PC-9 (cell line): ENCODE measurements at regions not wholly inside any gene's neighbourhood (a gene's known extent, or its start where the extent isn't known, plus 50 kb on each side); places are given as distances from the start of the nearest gene placed in this dataset.

ENCODE experiments used
- BruUV-seq: library from RNA; stranded (reverse); fragments of 400-500 nt; replicated peaks from 2 replicates; lab custom pipeline; 2021; lab: Mats Ljungman, UMichigan
- CTCF ChIA-PET: fragments of 300-600 bp; sonication (Branson Sonifier 250); formaldehyde crosslinking; loops from one replicate; lab custom pipeline; 2022; ENCODE audit warnings: antibody characterized with exemption; lab: Charles Lee
- POLR2A ChIA-PET: fragments of 300-600 bp; sonication (Branson Sonifier 250); formaldehyde crosslinking; loops from one replicate; lab custom pipeline; 2022; ENCODE audit warnings: antibody characterized with exemption; ENCODE audit not compliant: unreplicated experiment; lab: Charles Lee
- DNase-seq, 2 experiments: peaks; one replicate each; pipeline versions ENCODE4 v3.0.0 to v3.0.0-alpha.2; 2015 to 2022; ENCODE audit warnings: mixed read lengths in 1 of 2
- H2AFZ ChIP-seq: fragments of 200-600 bp; sonication (generic); 2 replicates; pipeline ENCODE4 v1.8.1; 2017; ENCODE audit warnings: antibody characterized with exemption
- H3F3A ChIP-seq: fragments of 200-600 bp; sonication (generic); 2 replicates; pipeline ENCODE4 v1.8.1; 2017; ENCODE audit warnings: antibody characterized with exemption, mild to moderate bottlenecking, low read depth; ENCODE audit not compliant: insufficient read depth
- H3K27ac ChIP-seq: fragments of 200-600 bp; sonication (generic); 2 replicates; pipeline ENCODE4 v1.6.1; 2016; ENCODE audit warnings: mixed run types
- H3K27me3 ChIP-seq: fragments of 200-600 bp; sonication (generic); 2 replicates; pipeline ENCODE4 v1.6.1; 2016; ENCODE audit warnings: low read depth, mixed run types; ENCODE audit not compliant: insufficient read depth
- H3K36me3 ChIP-seq: fragments of 200-600 bp; sonication (generic); 2 replicates; pipeline ENCODE4 v1.6.1; 2016; ENCODE audit warnings: low read depth, mixed run types
- H3K4me1 ChIP-seq: fragments of 200-600 bp; sonication (generic); replicated peaks from 2 replicates; pipeline ENCODE4 v1.6.1; 2016; ENCODE audit warnings: mixed run types; ENCODE audit not compliant: insufficient read depth
- H3K4me2 ChIP-seq: fragments of 200-600 bp; sonication (generic); 2 replicates; pipeline ENCODE4 v1.6.1; 2017; ENCODE audit warnings: mixed run types
- H3K4me3 ChIP-seq: fragments of 200-600 bp; sonication (generic); 2 replicates; pipeline ENCODE4 v1.6.1; 2016; ENCODE audit warnings: mixed run types
- H3K79me2 ChIP-seq: fragments of 200-600 bp; sonication (generic); 2 replicates; pipeline ENCODE4 v1.6.1; 2017; ENCODE audit warnings: low read depth, mixed run types
- H3K9me2 ChIP-seq: fragments of 200-600 bp; sonication (generic); 2 replicates; pipeline ENCODE4 v1.8.1; 2017; ENCODE audit warnings: mild to moderate bottlenecking; ENCODE audit not compliant: insufficient read depth
- H3K9me3 ChIP-seq: fragments of 200-600 bp; sonication (generic); 2 replicates; pipeline ENCODE4 v1.8.1; 2016; ENCODE audit warnings: low read depth; ENCODE audit not compliant: insufficient read depth
- H4K20me1 ChIP-seq: fragments of 200-600 bp; sonication (generic); 2 replicates; pipeline ENCODE4 v1.8.1; 2017; ENCODE audit not compliant: insufficient read depth
- EZH2 ChIP-seq: fragments of 200-600 bp; sonication (generic); IDR thresholded peaks from 2 replicates; pipeline ENCODE4 v1.8.0; 2017; ENCODE audit warnings: antibody characterized with exemption, low read depth
- intact Hi-C: fragments of 100-400 bp; cut with micrococcal nuclease; formaldehyde crosslinking; loops from one replicate; pipeline ENCODE4 v1.10.0; 2022; ENCODE audit not compliant: unreplicated experiment
- TF ChIP-seq, protein P1 (sequence below): fragments of 200-600 bp; sonication (generic); conservative IDR thresholded peaks from 2 replicates; pipeline ENCODE4 v1.6.1; 2017; ENCODE audit warnings: mixed run types, antibody characterized with exemption, mild to moderate bottlenecking, moderate library complexity

DNA sequence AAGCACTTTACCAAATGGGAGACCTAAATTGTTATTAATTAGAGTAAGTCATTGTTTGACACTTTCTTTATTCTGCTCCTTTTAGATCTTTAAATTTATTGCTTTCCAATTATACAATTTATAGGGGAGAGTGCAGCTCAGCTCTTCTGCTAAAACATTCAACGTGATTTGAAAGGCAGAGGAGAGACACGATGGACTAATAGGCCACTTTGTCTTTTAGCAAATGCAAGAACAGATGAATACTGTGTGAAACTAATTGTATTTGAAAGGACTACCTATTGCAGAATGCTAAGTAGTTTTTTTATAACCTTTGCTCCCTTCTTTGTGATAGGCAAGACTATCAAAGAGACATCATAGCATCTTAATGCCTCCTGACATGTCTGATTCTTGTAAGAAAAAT lies 320.4 kb upstream of the KLF3 start:
- Histone ChIP-seq H3K27me3 (no peaks in the 10 kb centered on the region), H3K9me3 (peaks cover 22% of the 10 kb centered on the region), H3K4me3 (no peak overlapping the region), H3K4me1 (no peaks in the 10 kb centered on the region; the same call in 1 of the 2 replicates), H4K20me1 (no peaks in the 10 kb centered on the region), H3K4me2 (no peak overlapping the region), H3K9me2 (no peaks in the 10 kb centered on the region), H3K79me2 (no peaks in the 10 kb centered on the region), H2AFZ (no peak overlapping the region), H3F3A (no peaks in the 10 kb centered on the region), H3K36me3 (no peaks in the 10 kb centered on the region), H3K27ac (no peak overlapping the region)
- POLR2A ChIA-PET, result no interaction called here
- peak in 1 of 2 experiments; percentile 16 for DNase-seq
- TF ChIP-seq EZH2, result no peak
- TF ChIP-seq, protein P1, sequence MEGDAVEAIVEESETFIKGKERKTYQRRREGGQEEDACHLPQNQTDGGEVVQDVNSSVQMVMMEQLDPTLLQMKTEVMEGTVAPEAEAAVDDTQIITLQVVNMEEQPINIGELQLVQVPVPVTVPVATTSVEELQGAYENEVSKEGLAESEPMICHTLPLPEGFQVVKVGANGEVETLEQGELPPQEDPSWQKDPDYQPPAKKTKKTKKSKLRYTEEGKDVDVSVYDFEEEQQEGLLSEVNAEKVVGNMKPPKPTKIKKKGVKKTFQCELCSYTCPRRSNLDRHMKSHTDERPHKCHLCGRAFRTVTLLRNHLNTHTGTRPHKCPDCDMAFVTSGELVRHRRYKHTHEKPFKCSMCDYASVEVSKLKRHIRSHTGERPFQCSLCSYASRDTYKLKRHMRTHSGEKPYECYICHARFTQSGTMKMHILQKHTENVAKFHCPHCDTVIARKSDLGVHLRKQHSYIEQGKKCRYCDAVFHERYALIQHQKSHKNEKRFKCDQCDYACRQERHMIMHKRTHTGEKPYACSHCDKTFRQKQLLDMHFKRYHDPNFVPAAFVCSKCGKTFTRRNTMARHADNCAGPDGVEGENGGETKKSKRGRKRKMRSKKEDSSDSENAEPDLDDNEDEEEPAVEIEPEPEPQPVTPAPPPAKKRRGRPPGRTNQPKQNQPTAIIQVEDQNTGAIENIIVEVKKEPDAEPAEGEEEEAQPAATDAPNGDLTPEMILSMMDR, result no peak
- intact Hi-C loops, result no loop called here
- BruUV-seq, result no TSS peak
- CTCF ChIA-PET, result no interaction called here

DNA sequence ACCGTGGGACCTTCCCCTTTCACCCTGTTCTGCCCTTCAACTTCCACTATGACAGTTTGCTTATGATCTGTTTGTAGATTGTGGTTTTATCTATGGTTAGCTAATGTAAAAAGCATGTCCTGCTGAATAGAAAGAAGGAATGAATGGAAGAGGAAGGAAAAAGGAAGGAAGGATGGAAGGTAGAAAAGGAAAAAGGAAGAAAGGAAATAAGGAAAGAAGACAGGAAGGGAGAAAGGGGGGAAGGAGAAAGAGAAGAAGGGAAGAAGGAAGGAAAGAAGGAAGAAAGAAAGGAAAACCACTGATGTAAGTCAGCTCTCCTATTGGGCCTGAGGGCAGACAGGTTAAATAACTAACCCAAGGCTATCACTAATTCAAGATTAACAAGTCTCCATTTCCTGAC lies 319.1 kb upstream of the KLF3 start:
- TF ChIP-seq, protein P1, result no peak
- no peak for TF ChIP-seq EZH2
- CTCF ChIA-PET, result no interaction called here
- H3K27me3 ChIP-seq, result no peaks in the 10 kb centered on the region

DNA sequence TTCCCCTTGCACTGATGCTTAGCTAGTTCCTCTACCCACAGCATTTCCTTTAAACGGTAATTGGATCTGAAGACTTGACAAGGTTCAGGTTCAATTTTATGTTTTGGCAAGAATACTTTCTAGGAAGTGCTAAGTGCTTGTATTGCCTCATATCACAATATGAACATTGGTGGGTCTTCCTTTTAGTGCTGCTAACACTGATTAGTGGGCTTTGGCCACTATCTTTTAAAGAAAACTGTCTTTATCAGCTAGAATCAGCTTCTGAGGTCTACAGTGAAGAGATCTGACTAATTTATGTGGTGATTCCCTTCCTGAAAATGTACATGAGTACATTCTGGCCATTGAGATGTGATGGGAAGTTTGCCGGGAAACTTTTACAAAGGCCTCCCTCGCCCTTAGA lies 316.7 kb upstream of the KLF3 start:
- Histone ChIP-seq H3K79me2 (no peaks in the 10 kb centered on the region), H3K9me2 (no peaks in the 10 kb centered on the region), H3K9me3 (peaks cover 18% of the 10 kb centered on the region), H3K4me3 (no peak overlapping the region), H3K27ac (no peak overlapping the region), H3K4me1 (no peaks in the 10 kb centered on the region; the same call in 1 of the 2 replicates), H4K20me1 (no peaks in the 10 kb centered on the region), H3K36me3 (no peaks in the 10 kb centered on the region), H3K4me2 (no peak overlapping the region), H3K27me3 (no peaks in the 10 kb centered on the region), H2AFZ (no peak overlapping the region), H3F3A (no peaks in the 10 kb centered on the region)
- TF ChIP-seq, protein P1, result no peak
- no peak for TF ChIP-seq EZH2
- intact Hi-C loops, result no loop called here
- peak in 1 of 2 experiments; percentile 21 for DNase-seq
- BruUV-seq, result no TSS peak
- CTCF ChIA-PET, result no interaction called here
- POLR2A ChIA-PET, result no interaction called here

More for the DNA sequence above, 319.1 kb upstream of the KLF3 start:
- no peak overlapping the region for H2AFZ ChIP-seq
- no peak overlapping the region for H3K4me3 ChIP-seq
- no peaks in the 10 kb centered on the region for H3F3A ChIP-seq
- peak in 1 of 2 experiments; percentile 4 for DNase-seq
- no peak overlapping the region for H3K4me2 ChIP-seq
- H3K9me2 ChIP-seq, result no peaks in the 10 kb centered on the region
- H3K4me1 ChIP-seq, result no peaks in the 10 kb centered on the region; the same call in 1 of the 2 replicates
- intact Hi-C loops, result no loop called here
- POLR2A ChIA-PET, result no interaction called here
- H3K27ac ChIP-seq, result no peak overlapping the region
- H4K20me1 ChIP-seq, result no peaks in the 10 kb centered on the region
- no peaks in the 10 kb centered on the region for H3K79me2 ChIP-seq
- no peaks in the 10 kb centered on the region for H3K36me3 ChIP-seq
- H3K9me3 ChIP-seq, result peaks cover 17% of the 10 kb centered on the region
- BruUV-seq, result no TSS peak
